Skeletal muscle cell (primary cell): ENCODE measurements at regions not wholly inside any gene's neighbourhood (a gene's known extent, or its start where the extent isn't known, plus 50 kb on each side); places are given as distances from the start of the nearest gene placed in this dataset.
A peak's percentile ranks its signal among the peaks of the same experiment; 100 is the strongest.

Experiments used
- DNase-seq: peaks from one replicate; pipeline ENCODE4 v3.0.0-alpha.2; 2010; ENCODE audit warnings: low read depth
- H3K4me3 ChIP-seq: 2 replicates; pipeline ENCODE4 v1.5.1; 2011; ENCODE audit warnings: low read depth, mild to moderate bottlenecking, control low read depth, low read length, moderate library complexity

- DNase-seq = no peak
- no peak overlapping the region for H3K4me3 ChIP-seq
These were observed 547.3 kb downstream of the PLCL1 start for GRCh38 chr2:198351647-198352046.

GRCh38 chr2:198347946-198348345 is 543.6 kb downstream of the PLCL1 start:
- no peak for DNase-seq
- H3K4me3 ChIP-seq = no peak overlapping the region

- no peak overlapping the region for H3K4me3 ChIP-seq
- DNase-seq = no peak
These were observed 543.0 kb downstream of the PLCL1 start for GRCh38 chr2:198347349-198347748.

- no peak overlapping the region for H3K4me3 ChIP-seq
- DNase-seq = no peak
These were observed 539.1 kb downstream of the PLCL1 start for GRCh38 chr2:198343471-198343870.

- DNase-seq = no peak
- no peak overlapping the region for H3K4me3 ChIP-seq
These were observed 536.5 kb downstream of the PLCL1 start for GRCh38 chr2:198340846-198341245.

GRCh38 chr2:198339116-198339515 is 534.7 kb downstream of the PLCL1 start:
- H3K4me3 ChIP-seq = no peak overlapping the region
- DNase-seq = no peak

GRCh38 chr2:198337368-198337767 is 533.0 kb downstream of the PLCL1 start:
- DNase-seq = no peak
- H3K4me3 ChIP-seq = no peak overlapping the region

GRCh38 chr2:198328454-198328853 is 524.1 kb downstream of the PLCL1 start:
- H3K4me3 ChIP-seq = no peak overlapping the region
- DNase-seq = no peak

- DNase-seq = no peak
- H3K4me3 ChIP-seq = no peak overlapping the region
These were observed 523.1 kb downstream of the PLCL1 start for GRCh38 chr2:198327526-198327925.

GRCh38 chr2:198326431-198326830 is 522.0 kb downstream of the PLCL1 start:
- DNase-seq = no peak
- no peak overlapping the region for H3K4me3 ChIP-seq

- H3K4me3 ChIP-seq = no peak overlapping the region
- no peak for DNase-seq
These were observed 521.0 kb downstream of the PLCL1 start for GRCh38 chr2:198325359-198325758.

GRCh38 chr2:198324071-198324470 is 519.7 kb downstream of the PLCL1 start:
- H3K4me3 ChIP-seq = no peak overlapping the region
- DNase-seq = no peak

- no peak for DNase-seq
- no peak overlapping the region for H3K4me3 ChIP-seq
These were observed 517.9 kb downstream of the PLCL1 start for GRCh38 chr2:198322275-198322674.

GRCh38 chr2:198321522-198322088 is 517.2 kb downstream of the PLCL1 start:
- H3K4me3 ChIP-seq = no peak overlapping the region
- no peak for DNase-seq

GRCh38 chr2:198316852-198317396 is 512.5 kb downstream of the PLCL1 start:
- no peak overlapping the region for H3K4me3 ChIP-seq
- DNase-seq = no peak

- no peak for DNase-seq
- no peak overlapping the region for H3K4me3 ChIP-seq
These were observed 511.6 kb downstream of the PLCL1 start for GRCh38 chr2:198315791-198316630.

GRCh38 chr2:198314559-198315153 is 510.3 kb downstream of the PLCL1 start:
- DNase-seq = peak; percentile 28
- no peak overlapping the region for H3K4me3 ChIP-seq

GRCh38 chr2:198312596-198313483 is 508.4 kb downstream of the PLCL1 start:
- DNase-seq = no peak

GRCh38 chr2:198311020-198311419 is 506.6 kb downstream of the PLCL1 start:
- no peak overlapping the region for H3K4me3 ChIP-seq
- DNase-seq = no peak

More at GRCh38 chr2:198312596-198313483, 508.4 kb downstream of the PLCL1 start:
- no peak overlapping the region for H3K4me3 ChIP-seq
